COR-L47 (cell line): ENCODE measurements at regions not wholly inside any gene's neighbourhood (a gene's known extent, or its start where the extent isn't known, plus 50 kb on each side); places are given as distances from the start of the nearest gene placed in this dataset.
A peak's percentile ranks its signal among the peaks of the same experiment; 100 is the strongest.
"Not testable (repeated sequence)": the region's sequence is repeated elsewhere in the genome, so short reads cannot be mapped to it uniquely, and the experiment has no call there.

Source experiments
- DNase-seq: peaks from one replicate; lab custom pipeline; 2025; lab: John Stamatoyannopoulos, UW

GRCh38 chr2:240240017-240240734 lies 99.7 kb upstream of the OTOS start:
- DNase-seq: no peak

GRCh38 chr2:240240781-240241180 lies 100.3 kb upstream of the OTOS start:
- DNase-seq: no peak

- no peak for DNase-seq
Measured at GRCh38 chr2:240241572-240241971, 101.1 kb upstream of the OTOS start.

- not testable (repeated sequence) for DNase-seq
Measured at GRCh38 chr2:240243049-240243448, 102.6 kb upstream of the OTOS start.

- DNase-seq: no peak
Measured at GRCh38 chr2:240244543-240244942, 104.1 kb upstream of the OTOS start.

- DNase-seq: no peak
Measured at GRCh38 chr2:240245184-240245583, 104.7 kb upstream of the OTOS start.

GRCh38 chr2:240245706-240246105 lies 105.2 kb upstream of the OTOS start:
- no peak for DNase-seq

- no peak for DNase-seq
Measured at GRCh38 chr2:240246173-240246820, 105.8 kb upstream of the OTOS start.

GRCh38 chr2:240247241-240247867 lies 106.9 kb upstream of the OTOS start:
- no peak for DNase-seq

GRCh38 chr2:240247868-240248720 lies 107.6 kb upstream of the OTOS start:
- no peak for DNase-seq

- no peak for DNase-seq
Measured at GRCh38 chr2:240248721-240249422, 108.4 kb upstream of the OTOS start.

GRCh38 chr2:240249423-240250149 lies 109.1 kb upstream of the OTOS start:
- DNase-seq: no peak

GRCh38 chr2:240250150-240250984 lies 109.9 kb upstream of the OTOS start:
- DNase-seq: no peak

- DNase-seq: peak; percentile 5
Measured at GRCh38 chr2:240250985-240251847, 110.8 kb upstream of the OTOS start.

GRCh38 chr2:240251848-240252190 lies 111.4 kb upstream of the OTOS start:
- DNase-seq: no peak

- DNase-seq: no peak
Measured at GRCh38 chr2:240252191-240252871, 111.9 kb upstream of the OTOS start.

GRCh38 chr2:240252872-240253511 lies 112.5 kb upstream of the OTOS start:
- no peak for DNase-seq

- no peak for DNase-seq
Measured at GRCh38 chr2:240253583-240254145, 113.2 kb upstream of the OTOS start.
